IPS DF 4.7 (cell line): ENCODE measurements at regions not wholly inside any gene's neighbourhood (a gene's known extent, or its start where the extent isn't known, plus 50 kb on each side); places are given as distances from the start of the nearest gene placed in this dataset.
A peak's percentile ranks its signal among the peaks of the same experiment; 100 is the strongest.

Experiments used
- DNase-seq: peaks from one replicate; pipeline ENCODE4 v3.0.0-alpha.2; 2013; ENCODE audit warnings: low spot score; ENCODE audit errors: extremely low read depth

DNA sequence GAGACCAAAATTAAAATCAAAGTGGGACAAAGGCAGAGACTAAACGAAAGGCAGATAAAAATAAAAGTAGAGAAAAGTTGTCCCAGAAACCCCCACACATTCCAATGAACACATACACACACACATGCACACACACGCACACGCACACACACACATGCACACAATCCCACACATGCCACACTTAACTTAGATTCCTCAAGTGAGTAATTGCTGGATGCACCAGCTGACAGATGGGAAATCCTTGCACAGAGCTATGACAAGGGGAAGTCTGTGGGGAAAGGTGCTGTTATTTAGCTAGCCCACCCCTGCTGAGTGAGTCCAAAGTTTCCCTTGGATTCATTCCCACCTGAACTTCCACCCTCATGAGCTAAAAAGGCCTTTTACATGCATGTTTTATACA is 233.9 kb downstream of the RAB28 start:
- no peak for DNase-seq

DNA sequence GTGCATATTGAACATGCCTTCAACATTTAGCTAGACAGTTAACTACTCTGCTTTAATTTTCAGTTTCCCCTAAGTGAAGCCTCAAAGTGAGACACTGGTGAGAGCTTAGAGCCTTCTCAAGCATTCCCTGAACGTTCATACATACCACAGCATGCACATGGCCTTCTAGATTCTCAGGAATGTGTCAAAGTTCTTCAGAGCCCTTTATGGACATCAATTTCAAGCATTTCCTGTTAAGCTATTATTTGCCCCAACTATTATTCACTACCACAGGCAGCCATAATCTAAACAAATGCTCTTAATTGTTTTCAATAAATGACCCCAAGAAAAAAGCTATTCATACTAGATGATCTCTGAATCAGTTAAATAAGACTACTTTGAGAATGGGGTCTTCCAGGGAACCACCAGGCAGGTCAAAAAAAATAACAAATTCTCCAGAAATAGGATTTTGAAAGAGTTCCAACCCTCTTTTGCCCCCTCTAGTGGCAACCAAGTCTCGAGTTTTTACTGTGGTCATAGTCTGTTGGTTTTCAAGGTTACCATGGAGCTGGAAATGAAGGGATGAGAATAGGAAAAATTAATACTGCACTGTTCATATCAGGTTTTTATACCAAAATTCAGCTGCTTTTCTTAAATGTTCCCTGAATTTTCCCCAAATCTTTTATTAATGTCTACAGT is 235.4 kb downstream of the RAB28 start:
- DNase-seq, result peak; percentile 22

DNA sequence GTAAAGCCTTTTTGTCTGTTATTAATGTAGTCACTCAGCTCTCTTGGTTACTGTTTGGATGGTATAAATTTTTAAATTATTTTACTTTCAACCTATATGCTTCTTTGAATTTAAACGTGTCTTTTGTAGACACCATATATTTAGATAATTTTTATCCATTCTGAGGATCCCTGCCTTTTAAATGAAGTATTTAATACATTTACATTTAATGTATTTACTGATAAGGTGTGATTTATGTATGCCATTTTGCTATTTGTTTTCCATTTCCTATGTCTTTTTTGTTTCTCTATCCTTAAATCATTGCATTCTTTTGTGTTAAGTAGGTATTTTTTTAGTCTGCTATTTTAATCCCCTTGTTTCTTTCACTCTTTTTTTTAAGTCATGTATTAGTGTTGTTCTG is 238.0 kb downstream of the RAB28 start:
- no peak for DNase-seq

DNA sequence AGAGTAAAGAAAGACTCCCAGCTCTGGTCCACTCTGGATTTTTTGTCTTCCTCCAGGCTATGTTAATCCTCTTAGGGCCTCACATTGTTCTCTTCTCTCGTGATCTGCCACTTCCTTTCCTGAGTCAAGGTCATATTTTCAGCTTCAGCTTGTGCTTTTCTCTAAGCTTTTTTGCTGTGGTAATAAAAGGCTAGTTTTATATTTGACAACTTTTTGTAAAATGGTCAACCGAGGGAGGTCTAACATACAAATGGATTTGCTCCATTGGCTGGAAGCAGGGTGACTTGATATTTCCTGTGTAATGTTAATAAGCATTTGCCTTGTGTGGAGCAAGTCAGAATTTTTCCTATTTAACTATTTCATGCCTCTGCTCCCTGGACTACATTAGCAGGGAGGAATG is 239.7 kb downstream of the RAB28 start:
- DNase-seq, result no peak

DNA sequence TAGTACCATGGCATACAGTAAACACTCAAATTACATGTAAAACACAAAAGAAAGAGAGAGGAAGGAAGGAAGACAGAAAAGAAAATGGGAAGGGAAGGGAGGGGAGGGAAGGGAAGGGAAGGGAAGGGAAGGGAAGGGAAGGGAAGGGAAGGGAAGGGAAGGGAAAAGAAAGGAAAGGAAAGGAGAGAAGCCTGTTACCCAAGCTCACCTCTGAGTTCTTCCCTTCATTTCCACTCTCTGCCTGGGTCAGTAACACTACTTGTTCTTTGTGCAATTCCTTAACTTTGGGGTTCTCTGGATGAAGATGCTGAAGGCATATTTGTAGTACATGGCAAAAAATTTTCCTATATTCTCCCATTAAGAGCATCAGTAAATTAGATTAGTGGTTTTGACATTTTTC is 241.0 kb downstream of the RAB28 start:
- DNase-seq, result no peak

DNA sequence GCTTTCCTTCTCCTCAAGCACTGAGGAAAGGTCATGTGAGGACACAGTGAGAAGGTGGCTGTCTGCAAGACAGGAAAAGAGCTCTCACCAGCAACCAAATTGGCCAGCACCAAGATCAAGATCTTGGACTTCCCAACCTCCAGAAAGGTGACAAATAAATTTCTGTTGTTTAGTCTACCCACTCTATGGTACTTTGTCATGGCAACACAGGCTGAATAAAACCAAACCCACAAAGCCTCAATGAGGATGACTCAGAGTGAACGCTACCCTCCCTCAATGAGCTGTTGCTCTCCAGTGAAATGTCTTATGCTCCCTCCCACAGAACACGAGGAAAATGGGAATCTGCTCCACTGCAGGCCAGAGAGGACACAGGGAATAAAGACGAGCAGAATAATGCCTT is 244.1 kb downstream of the RAB28 start:
- DNase-seq, result no peak

DNA sequence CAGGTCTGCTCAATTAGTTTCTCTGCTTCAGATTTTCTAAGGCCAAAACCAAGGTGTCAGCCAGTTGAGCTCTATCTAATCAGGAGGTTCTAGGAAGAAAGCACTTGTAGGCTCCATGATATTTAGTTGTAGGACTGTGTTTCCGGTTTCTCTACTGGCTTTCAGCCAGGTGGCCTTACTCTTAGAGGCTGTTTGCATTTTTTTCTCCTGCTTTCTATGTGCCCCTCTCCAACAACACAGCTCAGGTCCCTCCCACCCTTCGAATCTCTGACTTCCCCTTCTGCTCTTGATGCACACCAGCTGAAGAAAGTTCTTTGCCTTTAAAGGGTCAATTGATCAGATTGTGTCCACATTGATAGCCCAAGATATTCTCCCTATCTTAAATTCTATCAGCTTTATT is 245.2 kb downstream of the RAB28 start:
- no peak for DNase-seq

DNA sequence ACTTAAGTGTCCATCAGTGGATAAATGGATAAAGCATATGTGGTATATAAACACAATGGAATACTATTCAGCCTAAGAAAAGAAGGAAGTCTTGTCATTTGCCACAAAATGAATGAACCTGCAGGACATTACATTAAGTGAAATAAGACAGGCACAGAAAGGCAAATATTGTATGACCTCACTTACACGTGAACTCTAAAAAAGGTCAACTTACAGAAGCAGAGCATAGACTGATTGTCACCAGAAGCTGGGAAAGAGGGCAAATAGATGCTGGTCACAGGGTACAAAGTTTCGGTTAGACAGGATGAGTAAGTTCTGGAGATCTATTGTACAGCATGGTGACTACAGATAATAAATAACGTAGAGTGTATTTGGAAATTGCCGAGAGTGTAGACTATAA is 247.7 kb downstream of the RAB28 start:
- DNase-seq, result no peak

DNA sequence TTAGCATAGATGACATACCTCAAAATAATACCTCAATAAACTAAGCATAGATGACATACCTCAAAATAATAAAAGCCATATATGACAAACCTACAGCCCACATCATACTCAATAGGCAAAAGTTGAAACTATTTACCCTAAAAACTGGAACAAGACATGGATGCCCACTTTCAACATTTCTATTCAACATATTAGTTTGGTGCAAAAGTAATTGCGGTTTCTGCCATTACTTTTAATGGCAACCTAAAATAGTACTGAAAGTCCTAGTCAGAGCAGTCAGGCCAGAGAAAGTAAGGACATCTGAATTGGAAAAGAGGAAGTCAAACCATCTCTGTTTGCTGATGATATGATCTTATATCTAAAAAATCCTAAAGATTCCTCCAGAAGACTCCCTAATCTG is 250.4 kb downstream of the RAB28 start:
- DNase-seq, result no peak

DNA sequence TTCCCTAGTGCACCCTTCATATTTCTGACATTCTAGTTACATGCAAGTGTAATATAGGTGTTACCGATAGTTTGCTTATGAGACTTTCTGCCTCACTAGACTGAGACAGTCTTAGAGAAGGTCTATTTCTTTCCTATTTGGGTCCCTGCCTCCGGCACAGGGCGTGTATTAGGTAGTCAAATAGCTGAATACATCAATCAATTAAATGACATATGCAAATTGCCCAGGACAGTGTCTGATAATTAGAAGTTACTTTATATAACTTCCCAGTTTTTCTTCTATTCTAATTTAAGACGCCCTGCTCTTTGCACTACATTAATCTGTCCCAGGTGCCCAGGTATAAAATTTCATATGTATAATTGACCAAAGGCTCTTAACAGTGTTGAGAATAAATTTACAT is 264.2 kb downstream of the RAB28 start:
- DNase-seq, result no peak

DNA sequence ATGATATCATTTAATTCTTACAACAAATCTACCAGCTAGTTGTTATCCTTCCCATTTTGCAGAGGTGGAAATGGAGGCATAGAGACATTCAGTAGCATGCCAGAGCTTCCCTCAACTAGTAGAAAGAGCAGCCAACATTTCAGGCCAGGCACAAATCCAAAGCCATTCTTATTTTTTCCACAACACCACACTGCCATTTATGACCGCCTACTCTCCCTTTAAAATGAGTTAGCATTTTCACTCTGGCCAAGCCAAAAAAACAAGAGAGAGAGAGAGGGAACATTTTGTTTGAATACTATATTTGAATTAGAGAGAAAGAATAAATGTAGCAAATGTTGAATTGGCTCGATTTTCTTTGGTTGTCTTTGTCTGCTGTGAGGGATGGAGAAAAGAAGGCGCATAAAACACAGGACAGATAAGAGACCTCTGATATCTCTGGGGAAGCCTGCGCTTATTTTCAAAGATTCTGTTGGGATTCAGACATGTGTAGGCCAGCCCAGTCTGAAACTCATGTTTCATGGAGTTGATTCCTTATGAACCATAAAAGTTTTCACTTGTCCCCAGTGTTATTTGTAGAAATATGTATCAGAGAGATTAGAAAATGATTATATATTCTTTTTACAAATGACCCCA is 265.7 kb downstream of the RAB28 start:
- DNase-seq, result no peak

DNA sequence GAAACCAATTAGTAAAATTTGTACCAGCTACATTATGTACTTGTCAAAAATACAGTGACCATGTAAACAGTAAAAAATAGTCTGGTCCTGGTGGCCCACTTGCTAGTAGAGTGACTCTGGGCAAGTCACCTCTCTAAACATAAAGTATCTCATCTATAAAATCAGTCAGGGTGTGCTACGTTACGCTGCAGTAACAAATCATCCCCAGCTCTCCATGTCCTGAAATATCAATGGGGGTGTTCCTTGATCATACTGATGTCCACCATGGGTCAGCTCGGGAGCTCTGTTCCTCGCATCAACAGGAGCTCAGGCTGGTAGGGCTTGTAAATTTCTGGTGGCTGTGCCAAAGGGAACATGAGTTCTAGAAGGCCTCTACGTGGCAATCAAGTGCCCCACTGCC is 268.6 kb downstream of the RAB28 start:
- no peak for DNase-seq

DNA sequence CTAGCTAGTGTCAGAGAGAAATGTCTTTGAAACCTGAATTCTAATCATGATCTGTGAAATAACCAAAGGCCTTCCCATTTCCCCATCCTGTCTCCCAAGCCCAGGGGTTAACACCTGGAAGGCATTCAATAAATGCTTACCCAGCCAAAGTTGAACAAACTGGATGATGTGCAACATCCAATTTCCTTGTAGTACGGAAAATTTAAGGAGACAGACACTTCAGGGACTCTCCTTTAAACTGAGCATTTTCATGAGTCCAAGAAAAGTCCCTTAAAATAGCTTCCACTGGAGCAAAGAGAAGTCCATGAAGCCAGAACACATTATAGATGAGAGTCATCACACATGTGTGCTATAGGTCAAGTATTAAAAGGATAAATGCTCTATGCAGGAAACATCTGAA is 271.2 kb downstream of the RAB28 start:
- DNase-seq, result no peak

DNA sequence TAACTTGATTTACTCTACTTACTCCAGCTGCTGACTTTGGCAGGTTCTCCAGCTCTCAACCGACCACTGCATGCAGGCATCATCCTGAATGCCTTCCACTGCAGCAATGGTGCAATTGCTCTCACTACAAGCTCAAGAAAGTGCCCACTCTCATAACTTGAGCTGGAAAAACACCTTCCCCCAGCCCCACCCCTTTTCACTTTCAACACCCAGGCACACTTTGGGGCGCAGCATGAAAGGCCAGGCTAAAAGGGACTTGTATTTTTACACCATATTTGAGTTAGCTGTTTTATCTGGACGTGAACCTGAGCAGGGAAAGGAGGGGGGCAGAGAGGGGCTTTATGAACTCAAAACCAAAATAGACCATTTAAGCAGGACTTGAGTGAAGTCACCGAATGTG is 274.5 kb downstream of the RAB28 start:
- DNase-seq, result no peak

DNA sequence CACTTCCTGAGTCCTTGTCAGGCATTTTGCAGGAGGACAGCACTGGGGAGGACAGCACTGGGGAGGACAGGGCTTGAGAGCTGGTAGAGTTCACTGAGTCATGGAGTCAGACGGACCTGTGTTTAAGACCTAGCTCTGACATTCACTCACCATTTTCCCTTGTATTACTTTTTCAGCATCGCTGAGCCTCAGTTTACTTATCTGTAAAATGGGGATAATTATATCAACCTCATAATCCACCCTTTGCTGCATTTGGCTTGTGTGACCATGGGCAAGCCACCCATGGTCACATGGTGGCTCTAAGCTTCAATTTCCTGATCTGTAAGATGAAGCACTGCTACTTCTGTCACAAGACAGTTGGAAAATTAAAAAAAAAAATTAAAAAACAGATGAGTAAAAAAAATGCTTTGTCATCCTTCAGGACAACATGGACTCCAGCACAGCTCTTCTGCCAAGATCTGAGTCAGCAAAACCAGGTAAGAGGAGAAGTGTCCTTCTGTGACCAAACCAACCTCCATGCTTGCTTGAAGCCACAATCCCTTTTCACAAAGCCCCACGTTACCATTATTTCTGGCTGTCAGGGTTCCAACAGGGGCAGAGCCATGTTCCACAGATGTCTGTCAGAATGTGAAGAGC is 275.5 kb downstream of the RAB28 start:
- DNase-seq, result no peak

DNA sequence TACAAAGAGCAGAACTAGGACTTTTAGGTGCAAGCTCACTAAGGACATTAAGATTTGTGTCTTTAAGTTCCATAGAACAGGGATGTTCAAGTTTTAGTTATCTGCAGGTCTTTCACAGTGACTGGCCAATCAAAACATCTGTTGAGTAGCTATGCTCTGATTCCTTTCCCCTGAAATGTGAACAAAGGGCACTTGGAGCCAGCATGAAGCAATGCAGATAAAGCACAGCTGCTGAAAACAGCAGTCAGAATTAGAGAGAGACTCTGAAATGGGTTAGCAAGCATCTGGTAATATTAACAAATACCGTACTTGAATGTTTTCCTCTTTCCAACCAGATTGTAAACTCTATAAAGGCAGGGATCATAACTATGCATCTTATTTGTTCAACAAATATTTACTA is 276.9 kb downstream of the RAB28 start:
- no peak for DNase-seq

DNA sequence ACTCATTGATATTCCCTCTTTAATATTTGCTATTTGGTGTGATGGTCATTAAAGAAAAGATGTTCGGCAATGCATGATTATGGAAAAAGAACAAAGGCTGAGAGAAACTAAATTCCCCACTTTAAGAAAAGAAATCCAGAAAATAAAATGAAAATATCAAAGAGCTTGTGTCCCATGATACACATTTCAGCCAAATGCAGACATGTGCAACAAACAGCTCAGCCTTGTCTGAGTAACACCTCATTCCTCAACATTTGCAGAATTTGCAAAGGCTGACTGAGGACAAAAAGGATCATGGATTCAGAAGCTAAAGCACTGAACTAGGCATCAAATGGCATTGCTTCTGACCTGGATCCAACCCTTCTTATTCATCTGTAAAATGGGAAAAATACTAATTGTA is 281.0 kb downstream of the RAB28 start:
- DNase-seq, result no peak

DNA sequence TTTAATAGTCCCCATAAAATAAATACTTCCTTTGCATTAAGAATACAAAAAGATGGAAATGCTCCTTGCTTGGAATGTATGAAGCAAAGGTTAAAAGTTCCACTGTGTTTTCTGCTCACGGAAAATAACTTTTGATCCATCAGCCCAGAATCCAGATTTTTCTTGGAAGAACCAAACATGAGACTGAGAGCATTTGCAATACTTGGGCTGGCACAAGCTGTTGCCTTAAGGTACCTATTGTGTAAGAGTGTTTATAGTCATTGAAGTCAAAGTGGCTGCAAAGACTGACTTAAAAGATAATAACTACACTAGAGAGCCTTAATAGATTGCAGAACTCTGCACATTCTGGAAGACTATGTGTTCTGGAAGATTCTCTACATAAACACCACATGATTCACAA is 281.4 kb downstream of the RAB28 start:
- no peak for DNase-seq

DNA sequence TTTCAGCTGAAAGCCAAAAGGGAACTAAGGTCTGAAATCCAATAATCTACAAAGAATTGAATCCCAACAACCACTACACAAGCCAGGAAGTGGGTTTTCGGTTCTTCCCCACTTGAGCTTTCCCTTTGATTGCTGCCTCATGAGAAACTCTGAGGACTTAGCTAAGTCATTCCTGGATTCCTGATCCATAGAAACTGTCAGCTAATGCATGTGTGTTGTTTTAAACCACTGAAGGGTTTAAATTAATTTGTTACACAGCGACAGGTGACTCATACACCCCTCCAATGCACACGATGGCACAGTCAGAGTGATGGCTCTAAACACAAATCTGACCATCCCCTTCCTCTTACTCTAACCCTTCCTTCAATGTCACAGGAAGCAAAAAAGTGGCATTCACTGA is 282.9 kb downstream of the RAB28 start:
- DNase-seq, result no peak

DNA sequence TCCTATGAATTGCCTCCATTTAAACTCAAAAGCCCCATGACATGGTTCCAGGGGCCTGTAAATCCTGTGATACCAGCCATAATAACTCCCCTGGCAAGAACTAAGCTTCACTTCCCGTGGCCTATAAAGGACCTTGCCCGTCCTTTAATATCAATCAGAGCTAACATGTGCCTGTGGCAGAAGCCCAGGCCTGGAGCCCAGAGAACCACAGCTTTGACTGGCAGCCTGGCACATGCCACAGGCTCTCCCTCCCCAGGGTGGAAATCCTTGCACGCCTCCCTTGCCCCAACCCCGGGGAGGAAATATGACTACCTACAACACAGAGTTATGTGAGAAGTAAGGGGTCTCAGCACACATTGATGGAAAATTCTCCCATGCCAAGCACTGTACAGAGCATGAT is 287.4 kb downstream of the RAB28 start:
- no peak for DNase-seq

DNA sequence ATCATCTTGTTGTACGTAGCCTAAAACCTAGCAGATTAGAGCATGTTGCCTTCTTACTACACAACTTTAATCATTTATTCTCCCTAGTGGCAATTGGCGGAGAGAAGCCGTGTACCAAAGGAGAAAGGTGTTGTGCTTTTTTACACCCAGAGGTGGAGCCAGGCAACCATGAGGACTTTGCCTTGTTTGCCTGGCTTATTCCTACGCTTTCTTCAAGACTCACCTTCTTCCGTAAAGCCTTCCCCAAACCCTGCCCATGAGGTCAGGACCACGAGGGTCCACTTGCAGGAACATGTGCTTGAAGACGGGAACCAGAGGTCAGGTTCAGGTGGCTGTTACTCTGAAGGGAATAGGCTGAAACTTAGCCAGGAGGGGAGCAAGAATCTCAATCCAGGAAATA is 290.5 kb downstream of the RAB28 start:
- DNase-seq, result no peak

DNA sequence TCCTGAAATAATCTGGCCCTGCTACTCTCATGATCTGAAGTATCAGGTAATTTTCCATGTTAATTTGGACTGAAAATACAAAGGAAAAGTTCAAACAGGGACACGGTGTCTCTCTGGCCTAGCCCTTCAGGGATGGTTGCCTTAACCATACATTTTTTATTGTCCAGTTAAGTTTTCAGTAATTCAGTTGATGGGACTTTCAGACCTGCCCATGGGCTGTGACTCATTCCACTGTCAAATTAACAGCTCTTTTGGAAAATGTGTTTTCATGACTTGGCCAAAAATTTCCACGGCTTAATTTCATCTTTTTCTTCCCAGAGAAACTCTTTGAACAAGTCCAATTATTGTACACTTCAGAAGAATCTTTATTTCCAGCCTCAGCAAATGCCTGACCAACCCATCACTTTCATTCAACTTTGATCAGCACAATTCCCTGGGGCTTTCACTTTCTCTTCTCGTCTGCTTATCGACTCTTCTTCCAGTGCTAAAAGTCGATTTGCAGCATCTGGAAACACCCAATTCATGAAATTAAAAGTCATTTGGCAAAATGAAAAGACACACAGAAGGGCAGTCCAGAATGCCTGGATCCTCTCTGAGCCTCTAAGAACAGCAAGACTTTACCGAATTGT is 293.9 kb downstream of the RAB28 start:
- DNase-seq, result no peak

DNA sequence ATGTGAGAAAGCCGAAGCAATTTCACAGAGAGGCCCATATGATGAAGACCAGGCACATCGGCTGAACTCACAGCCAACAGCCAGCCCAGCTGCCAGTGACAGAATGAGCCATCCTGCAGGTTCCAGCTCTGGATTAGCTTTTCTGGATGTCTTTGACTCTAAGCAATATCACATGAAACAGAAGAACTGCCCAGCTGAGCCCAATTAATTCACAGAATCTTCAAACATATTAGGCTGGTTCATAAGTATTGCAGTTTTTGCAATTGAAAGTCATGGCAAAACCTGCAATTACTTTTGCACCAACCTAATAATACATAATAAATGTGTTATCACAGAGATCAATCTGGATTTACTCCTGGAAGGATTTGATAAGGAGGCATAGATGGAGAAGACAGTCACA is 299.9 kb downstream of the RAB28 start:
- DNase-seq, result no peak
